ENCODE measurements at regions not wholly inside any gene's neighbourhood (a gene's known extent, or its start where the extent isn't known, plus 50 kb on each side); places are given as distances from the start of the nearest gene placed in this dataset.

DNA sequence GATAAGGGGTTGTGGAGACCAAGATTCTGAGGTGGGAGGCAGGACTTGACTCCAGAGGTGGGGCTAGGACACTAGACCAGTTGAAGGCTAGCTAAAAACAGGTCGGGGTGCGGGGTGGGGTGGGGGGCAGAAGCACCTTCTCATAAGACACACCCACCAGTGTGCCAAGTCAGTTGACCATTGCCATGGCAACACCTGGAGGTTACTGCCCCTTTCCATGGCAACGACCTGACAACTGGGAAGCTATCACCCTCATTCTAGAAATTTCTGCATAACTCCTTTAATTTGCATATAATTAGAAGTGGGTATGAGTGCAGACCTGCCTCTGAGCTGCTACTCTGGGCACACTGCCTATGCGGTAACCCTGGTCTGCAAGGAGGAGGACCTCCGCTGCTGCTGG, 53.9 kb upstream of the ALOX12 start:
- DNase-seq: no peak

- no peak for DNase-seq
These were observed 52.4 kb upstream of the ALOX12 start for GRCh38 chr17:6943406-6943805.

All from CD4-positive, alpha-beta T cell treated with Interleukin-10 for 1 hour (primary cell).